HG03575 (cell line): ENCODE measurements at regions not wholly inside any gene's neighbourhood (a gene's known extent, or its start where the extent isn't known, plus 50 kb on each side); places are given as distances from the start of the nearest gene placed in this dataset.

Experiments
- ATAC-seq: cut with Tn5 transposase; IDR thresholded peaks from one replicate; pipeline ENCODE4 v1.9.1; 2021; ENCODE audit not compliant: unreplicated experiment, insufficient number of reproducible peaks, low FRiP score; ENCODE audit errors: extremely low read depth

DNA sequence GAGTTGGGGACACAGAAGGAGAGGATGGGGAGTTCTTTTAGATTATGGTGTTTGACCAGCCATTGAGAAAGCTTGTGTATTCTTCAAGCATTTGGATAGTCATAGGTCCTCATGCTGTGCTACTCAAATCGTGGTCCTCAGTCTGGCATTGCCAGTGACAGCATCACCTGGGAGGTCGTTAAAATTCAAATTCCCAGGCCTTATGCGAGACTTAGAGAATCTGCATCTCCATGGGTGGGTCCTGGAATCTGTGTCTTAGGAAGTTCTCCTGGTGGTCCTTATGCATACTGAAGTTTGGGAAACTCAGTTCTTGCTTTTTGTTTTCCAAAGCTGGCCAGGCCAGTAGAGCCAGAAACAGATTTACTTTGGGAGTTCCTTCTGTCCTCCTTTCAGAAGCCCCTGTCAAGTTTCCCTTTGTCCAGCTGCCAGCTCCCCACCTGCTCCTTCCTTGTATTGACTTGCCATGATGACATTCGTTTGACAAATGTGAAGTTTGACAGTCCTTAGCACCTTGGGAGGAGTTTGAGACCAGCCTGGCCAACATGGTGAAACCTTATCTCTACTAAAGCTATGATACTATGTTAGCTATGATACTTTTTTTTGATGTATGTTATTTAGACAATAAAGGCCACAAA is 95.6 kb downstream of the PALM2AKAP2 start:
- ATAC-seq: no peak

DNA sequence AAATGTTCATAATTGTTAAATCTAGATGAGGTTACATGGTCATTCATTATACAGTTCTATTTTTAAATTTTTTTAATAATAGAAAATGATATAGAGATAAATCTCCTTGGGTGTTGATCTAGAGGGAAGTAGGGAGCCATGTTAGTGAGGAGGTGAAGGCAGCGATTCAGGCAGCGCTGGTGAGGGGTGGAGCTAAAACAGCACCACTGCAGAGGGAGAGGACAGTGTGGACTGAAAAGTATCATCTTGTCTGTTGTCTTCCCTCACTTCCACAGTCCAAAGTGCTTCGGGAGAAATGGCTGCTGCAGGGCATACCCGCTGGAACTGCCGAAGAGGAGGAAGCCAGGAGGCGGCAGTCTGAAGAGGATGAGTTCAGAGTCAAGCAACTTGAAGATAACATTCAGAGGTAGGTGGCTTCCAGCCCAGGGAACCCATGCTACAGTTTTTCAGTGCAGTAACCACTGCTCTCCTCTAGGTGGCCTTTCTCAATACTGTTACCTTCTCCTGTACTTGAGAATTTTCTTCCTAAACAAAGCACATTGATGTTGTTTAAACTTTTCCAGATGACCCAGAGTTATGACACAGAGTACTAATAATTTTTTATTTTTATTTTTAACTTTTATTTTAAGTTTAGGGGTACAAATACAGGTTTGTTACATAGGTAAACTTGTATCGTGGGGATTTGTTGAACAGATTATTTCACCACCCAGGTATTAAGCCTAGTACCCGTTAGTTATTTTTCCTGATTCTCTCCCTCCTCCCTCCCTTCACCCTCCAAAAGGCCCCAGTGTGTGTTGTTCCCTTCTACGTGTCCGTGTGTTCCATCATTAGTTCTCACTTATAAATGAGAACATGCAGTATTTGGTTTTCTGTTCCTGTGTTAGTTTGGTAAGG is 100.5 kb downstream of the PALM2AKAP2 start:
- ATAC-seq: peak; percentile 64

DNA sequence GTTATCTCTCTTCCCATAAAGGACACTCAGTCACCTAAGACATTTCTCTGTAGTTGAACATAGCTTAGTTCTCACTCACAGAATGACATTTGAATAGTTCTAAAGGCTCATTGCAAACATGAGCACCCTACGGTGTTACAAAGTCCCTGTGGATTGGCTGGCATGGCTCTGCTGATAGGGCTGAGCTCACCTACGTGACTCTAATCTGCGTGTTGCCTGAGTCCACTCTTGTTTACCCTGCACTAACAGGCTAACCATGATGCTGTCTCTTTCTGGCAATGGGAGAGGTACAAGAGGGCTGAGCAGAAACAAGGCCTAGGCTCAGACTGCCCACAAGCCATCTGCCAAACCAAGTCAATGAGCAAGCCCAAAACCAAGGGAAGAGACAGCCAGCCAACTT is 103.6 kb downstream of the PALM2AKAP2 start:
- ATAC-seq: no peak

DNA sequence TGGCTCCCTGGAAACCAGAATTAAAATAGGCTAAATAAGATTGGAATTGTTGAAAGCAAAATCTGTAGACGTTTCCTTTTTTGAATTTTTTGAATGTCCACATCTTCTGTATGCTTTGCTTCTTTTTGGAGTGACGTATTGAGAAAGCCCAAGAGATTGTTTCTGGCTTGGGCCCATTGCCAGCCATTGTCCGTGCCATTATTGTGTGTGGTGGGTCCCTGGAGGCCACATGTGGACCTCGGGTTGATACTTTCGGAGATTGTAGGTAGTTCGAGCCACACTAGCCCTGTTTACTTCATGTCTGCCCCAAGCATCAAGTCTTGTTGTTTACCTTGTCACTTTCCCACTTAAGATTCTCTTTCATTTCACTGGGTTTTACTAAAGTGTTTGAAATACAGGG is 106.0 kb downstream of the PALM2AKAP2 start:
- no peak for ATAC-seq

DNA sequence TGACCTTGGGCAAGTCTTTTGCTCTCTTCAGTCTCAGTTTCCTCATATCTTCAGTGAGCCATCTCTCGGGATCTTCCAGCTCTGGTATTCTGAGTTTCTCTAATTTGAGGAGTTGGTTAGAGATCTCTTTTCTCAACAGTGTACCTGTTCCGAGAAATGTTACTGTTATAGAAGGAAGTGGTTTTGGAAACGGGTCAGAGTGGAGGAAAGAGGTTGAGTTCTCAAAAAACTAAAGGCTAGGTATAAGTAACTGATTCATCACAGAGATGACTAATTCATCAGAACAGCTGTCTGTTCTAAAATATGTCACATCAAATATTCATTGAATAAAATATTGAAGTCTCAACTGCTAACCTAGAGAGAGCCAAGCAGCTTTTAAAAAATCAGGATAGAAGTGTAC is 106.6 kb downstream of the PALM2AKAP2 start:
- peak; percentile 53 for ATAC-seq

DNA sequence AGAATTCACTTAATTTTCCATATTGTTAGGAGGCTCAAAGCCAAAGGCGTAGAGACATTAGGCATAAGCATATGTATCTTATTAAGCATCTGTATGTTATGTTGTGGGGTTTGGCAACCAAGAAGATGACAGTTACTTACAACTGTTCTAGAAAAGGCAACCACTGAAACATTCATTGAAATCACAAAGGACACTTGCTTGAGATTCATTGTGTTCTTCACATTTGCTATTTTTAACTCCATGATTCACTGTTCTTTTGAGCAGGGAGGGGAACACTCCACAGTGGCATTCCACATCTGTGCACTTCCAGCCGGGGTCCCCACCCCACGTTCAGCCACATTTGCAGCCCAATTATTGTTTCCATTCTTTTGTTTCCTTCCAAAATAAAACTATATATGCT is 107.1 kb downstream of the PALM2AKAP2 start:
- no peak for ATAC-seq

DNA sequence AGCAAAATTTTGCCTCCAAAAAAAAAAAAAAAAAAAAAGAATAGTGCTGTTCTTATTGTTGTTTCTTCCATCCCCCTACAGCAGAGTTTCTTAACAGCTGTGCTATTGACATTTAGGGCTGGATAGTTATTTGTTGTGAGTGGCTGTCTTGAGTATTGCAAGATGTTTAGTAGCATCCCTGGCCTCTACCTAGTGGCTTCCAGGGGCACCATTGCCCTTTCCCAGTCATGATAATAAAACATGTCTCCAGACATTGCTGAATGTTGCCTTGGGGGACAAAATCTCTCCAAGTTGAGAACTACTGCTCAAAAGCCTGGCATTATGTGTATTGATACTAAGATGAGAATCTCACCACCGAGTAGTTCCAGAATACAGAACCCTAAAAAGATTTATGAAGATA is 108.7 kb downstream of the PALM2AKAP2 start:
- no peak for ATAC-seq

DNA sequence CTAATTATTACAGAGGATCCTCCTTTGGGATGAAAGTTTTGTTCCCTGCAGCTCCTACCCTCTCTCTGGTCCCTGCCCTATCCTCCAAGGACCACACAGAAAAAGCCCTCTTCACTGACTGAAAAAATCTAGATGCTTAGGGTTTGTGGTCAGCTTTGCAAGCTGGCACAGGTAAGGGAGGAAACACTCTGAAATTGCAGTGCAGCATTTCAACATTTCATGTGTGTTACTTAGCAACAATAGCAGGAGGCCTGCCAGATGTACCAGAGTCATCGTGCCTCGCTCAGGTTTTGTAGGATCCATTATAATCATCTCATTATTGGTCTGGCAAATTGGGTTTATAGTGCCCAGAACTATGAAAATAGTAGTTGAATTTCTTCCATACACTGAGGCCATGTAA is 109.5 kb downstream of the PALM2AKAP2 start:
- no peak for ATAC-seq

DNA sequence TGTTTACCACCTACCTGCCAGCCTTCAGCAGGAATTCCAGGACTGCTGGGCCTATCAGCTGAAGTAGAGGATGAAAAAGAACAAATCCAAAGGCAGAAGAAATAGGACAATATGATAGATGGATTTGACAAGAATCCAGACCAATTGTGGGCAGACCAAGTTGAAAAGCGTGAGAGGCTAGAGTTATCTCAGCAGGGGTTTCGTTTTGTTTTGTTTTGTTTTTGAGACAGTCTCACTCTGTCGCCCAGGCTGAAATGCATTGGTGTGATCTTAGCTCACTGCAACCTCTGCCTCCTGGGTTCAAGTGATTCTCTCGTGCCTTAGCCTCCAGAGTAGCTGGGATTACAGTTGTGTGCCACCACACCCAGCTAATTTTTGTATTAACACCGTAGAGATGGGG is 113.2 kb downstream of the PALM2AKAP2 start:
- ATAC-seq: no peak

DNA sequence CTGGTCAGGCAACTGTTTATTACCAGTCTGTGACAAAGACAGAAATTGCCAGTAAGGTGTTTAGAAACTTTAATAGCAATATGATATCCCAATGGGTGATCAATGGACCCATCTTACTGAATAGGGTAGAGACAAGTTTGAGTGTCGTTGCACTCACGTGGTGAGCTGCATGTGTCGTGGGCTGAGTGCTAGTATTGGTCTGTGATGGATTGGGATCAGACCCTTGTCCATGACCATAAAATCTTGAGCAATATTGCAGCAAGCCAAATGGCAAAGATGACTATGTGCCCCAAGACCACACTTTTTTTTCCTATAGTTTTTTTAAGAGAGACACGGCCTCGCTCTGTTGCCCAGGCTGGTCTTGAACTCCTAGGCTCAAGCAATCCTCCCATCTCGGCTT is 114.5 kb downstream of the PALM2AKAP2 start:
- no peak for ATAC-seq

DNA sequence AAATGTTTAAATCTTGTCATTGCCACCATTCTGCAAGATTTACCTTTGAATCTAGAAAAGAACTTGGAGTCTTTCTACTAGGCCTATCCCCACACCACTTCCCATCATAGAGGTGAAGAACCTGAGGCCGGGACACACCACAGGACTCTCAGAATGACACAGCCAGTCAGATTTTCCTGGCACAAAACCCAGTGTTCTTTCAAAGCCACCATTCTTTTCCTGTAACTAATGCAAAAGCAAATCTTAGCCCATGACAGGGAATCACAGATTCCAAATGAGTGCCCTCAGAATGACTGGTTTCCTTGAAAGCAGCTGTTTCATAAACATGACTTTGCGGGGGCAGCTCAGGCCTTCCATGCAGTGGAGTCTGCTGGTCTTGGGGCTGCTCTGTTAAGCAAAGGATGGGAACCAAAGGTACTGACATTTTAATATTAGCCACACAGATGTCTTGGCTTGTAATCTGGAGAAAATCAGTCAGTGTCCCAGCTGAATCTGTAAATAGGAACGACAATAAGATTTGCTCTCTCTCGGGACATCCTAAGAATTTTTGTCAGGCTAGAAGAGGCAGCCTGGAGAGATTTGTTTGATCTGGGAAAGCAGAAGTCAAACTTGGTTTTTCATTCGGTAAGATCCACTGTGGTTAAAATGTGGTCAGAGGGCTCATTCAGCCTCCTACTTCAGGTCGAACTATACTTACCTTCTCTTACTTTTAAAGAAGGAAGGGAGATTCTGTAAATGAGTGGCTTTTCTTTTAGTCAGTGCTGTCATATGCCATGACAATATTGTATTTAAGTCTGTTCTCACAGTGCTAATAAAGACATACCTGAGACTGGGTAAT is 115.1 kb downstream of the PALM2AKAP2 start:
- peak; percentile 52 for ATAC-seq

DNA sequence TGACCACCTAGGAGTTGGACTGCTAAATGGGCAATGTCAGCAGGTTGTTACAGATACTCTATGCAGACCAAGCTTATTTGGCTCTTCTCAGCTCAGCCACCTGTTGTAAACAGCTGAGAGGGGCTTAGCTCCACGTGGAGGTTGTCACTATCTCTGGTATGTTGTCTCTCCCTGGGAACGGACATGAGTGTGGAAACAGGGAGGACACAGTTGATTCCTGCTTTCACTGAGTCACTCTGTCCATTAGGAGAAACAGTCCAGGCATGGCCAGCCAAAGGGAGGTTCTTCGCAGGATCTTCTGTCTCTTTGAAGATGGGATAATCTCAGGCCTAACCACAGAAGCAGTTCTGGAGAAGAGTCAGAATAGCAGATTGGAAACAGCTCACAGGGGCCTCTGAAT is 121.2 kb downstream of the PALM2AKAP2 start:
- no peak for ATAC-seq

DNA sequence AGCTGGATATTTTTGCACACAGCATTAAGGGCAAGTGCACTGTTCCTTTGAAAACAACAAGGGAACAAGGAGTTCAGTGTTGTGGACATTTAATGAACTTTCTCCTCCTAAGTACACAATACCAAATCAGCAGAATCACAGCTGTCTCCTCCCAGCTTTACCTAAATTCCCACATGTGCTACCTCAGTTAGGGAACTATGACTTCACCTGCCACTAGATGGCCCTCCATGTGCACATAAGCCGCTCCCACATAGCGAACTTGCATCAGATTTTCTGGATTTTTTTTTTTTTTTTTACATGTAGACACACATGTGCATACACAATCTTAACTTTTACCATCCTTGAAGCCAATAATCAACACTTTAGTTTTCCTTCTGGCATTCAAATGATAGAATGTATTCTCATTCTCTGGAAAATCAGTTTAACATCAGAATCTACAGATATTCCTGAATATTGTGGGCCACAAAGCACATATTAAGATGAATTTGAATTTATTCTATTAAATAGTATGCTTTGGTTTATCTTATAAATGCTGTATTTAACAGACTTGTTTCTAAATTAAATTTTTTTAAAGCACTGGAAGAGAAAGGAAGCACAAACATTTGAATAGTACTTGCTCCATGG is 123.6 kb downstream of the PALM2AKAP2 start:
- no peak for ATAC-seq

DNA sequence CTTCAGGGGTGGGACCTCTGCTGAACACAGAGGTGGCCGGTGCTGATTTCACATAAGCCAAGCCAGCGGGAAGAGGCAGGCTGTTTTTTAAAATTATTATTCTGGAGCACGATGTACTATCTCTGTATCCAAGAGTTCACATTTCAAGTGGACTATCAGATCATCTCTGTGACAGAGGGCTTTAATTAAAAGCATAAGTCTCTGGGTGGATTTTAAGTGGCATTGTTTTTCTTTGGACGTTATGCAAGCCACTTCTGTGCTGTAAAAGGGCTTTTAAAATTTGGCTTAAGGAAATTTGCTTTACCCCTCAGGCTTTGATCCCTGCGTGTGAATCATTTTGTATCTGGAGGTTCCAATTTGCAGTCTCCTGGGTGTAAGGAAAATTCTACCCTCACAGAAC is 124.7 kb downstream of the PALM2AKAP2 start:
- no peak for ATAC-seq

DNA sequence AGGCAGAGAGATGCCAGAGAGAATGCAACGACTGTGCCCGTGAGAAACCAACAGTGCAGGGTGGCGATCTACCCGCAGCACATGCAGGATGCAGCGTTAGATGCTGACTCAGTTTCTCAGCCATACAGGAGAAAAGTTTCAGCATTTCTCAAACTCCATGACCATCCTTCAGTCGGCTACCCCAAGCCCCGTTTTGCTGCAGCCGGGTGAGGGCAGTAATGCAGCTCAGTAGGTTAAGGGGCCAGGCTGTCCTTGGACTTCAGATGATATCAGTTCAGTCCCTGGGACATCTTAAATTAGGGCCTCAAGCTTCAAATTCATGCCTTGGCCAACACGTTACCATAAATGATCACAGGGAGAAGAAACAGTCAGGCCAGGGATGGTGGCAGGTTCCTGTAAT is 125.5 kb downstream of the PALM2AKAP2 start:
- ATAC-seq: no peak

DNA sequence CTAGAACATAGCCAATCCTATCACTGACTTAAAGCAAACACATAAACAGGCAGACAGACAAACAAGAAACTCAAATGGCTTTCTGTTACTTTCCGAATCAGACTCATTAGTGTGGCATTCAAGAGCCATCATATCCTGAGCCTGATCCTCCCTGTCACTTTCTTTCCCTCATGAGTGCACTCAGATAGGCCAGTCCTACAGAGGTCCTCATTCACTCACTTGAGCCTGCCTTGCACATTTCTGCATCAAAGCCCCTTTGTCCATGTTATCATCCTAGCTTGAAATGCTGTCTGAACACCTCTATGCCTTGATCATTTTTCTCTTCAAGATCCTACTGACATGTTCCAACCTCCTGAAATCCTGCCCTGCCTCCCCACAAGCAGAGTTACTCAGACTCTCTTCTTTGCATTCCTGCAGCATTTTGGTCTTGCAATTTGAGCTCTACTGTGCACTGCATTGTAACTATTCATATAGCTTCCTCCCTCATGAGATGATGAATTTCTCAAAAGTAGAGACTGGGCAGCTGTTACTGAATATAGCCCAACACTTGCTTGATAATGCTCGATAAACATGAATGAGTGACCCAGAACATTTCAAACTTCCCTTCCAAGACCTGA is 126.9 kb downstream of the PALM2AKAP2 start:
- peak; percentile 15 for ATAC-seq

DNA sequence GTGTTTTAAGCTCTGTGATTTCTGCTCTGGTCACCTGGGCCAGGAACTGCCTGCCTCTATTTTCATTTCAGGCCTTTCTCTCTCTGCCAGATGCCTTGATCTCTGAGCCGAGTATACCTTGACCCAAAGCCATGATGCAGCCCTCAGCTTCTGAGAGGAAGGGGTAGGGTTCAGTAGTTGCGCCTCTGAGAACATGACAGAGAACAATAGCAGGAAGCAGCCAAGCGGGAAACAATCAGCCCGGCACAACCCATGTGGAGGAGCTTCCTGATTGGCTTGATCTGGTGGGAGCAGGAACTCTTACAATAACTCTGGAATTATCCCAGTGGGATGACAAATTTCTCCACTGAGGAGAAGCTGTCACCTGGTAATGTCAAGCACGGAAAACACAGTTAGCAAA is 127.4 kb downstream of the PALM2AKAP2 start:
- ATAC-seq: peak; percentile 73

DNA sequence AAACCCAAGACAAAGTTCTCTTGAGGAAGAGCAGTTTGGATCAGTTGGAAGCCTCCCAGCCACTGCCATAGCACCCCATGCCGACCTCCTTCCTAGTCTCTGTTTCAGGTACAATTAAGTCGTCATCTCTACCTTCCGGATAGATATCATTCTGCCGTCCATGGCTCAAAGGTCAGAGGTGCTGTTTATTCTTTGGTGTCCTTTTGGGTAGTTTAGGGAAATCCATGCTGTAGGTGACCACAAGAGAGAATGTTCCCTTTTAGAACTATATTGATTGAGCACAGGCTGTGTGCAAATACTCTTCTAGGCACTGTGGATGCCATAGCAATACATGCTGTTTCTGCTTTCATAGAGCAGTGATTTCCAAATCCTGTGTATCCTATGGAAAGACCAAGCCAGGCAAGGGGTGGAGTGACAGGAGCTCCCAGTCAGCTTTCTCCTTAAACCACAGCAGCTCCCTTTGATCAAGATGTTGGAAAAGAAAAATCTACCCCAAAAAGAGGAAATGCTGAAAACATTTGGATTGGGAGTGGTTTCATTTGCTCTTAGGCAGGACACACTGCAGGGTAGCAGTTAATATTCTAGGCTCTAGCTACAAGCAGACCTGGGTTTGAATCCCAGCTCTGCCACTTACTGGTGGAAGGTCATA is 127.9 kb downstream of the PALM2AKAP2 start:
- no peak for ATAC-seq
